ENCODE measurements at regions not wholly inside any gene's neighbourhood (a gene's known extent, or its start where the extent isn't known, plus 50 kb on each side); places are given as distances from the start of the nearest gene placed in this dataset.
"Not testable (repeated sequence)": the region's sequence is repeated elsewhere in the genome, so short reads cannot be mapped to it uniquely, and the experiment has no call there.

GRCh38 chr6:132115714-132116366 lies 164.7 kb upstream of the CCN2 start:
- Histone ChIP-seq H3K4me3 (no peak overlapping the region), H3K36me3 (no peaks in the 10 kb centered on the region), H3K27ac (no peak overlapping the region), H3K9me3 (no peaks in the 10 kb centered on the region), H3K4me1 (replicated peaks) (no peaks in the 10 kb centered on the region), H3K27me3 (replicated peaks; ENCODE audit: insufficient read depth) (no peaks in the 10 kb centered on the region)
- DNase-seq (ENCODE audit: low spot score): no peak
- intact Hi-C loops (cut with DNase I): no loop called here
- TF ChIP-seq POLR2A (IDR thresholded peaks at IDR 0.05): no peak
- no peak for TF ChIP-seq CTCF (IDR thresholded peaks at IDR 0.05)
- TF ChIP-seq POLR2AphosphoS5 (IDR thresholded peaks at IDR 0.05): no peak
- 61% methylated on average over 7 of the region's 7 CpGs for WGBS

GRCh38 chr6:132114201-132114825 lies 163.1 kb upstream of the CCN2 start:
- H3K36me3 ChIP-seq: no peaks in the 10 kb centered on the region
- H3K9me3 ChIP-seq: no peaks in the 10 kb centered on the region
- no peaks in the 10 kb centered on the region for H3K4me1 ChIP-seq (replicated peaks)
- no peak overlapping the region for H3K27ac ChIP-seq
- H3K27me3 ChIP-seq (replicated peaks; ENCODE audit: insufficient read depth): no peaks in the 10 kb centered on the region
- TF ChIP-seq CTCF (IDR thresholded peaks at IDR 0.05): no peak
- TF ChIP-seq POLR2A (IDR thresholded peaks at IDR 0.05): no peak
- no peak for TF ChIP-seq POLR2AphosphoS5 (IDR thresholded peaks at IDR 0.05)
- intact Hi-C loops (cut with DNase I): no loop called here
- WGBS: 84% methylated on average over 8 of the region's 8 CpGs
- DNase-seq (ENCODE audit: low spot score): no peak
- H3K4me3 ChIP-seq: no peak overlapping the region

GRCh38 chr6:132109752-132110151 lies 158.6 kb upstream of the CCN2 start:
- H3K4me1 ChIP-seq (replicated peaks); H3K36me3 ChIP-seq; H3K27ac ChIP-seq; DNase-seq (ENCODE audit: low spot score); H3K9me3 ChIP-seq; H3K4me3 ChIP-seq; H3K27me3 ChIP-seq (replicated peaks; ENCODE audit: insufficient read depth); intact Hi-C loops (cut with DNase I): not testable (repeated sequence)
- 71% methylated on average over 6 of the region's 6 CpGs for WGBS

- WGBS: 82% methylated on average over 2 of the region's 2 CpGs
- Histone ChIP-seq H3K4me1 (replicated peaks) (no peaks in the 10 kb centered on the region), H3K9me3 (no peaks in the 10 kb centered on the region), H3K27me3 (replicated peaks; ENCODE audit: insufficient read depth) (no peaks in the 10 kb centered on the region), H3K36me3 (no peaks in the 10 kb centered on the region), H3K27ac (no peak overlapping the region), H3K4me3 (no peak overlapping the region)
- no peak for DNase-seq (ENCODE audit: low spot score)
- TF ChIP-seq POLR2A (IDR thresholded peaks at IDR 0.05): no peak
- no peak for TF ChIP-seq CTCF (IDR thresholded peaks at IDR 0.05)
- TF ChIP-seq POLR2AphosphoS5 (IDR thresholded peaks at IDR 0.05): no peak
- intact Hi-C loops (cut with DNase I): no loop called here
Observed at GRCh38 chr6:132107896-132108295, 156.7 kb upstream of the CCN2 start.

- H3K36me3 ChIP-seq: no peaks in the 10 kb centered on the region
- no peaks in the 10 kb centered on the region for H3K4me1 ChIP-seq (replicated peaks)
- no peak overlapping the region for H3K4me3 ChIP-seq
- no peak overlapping the region for H3K27ac ChIP-seq
- no peaks in the 10 kb centered on the region for H3K27me3 ChIP-seq (replicated peaks; ENCODE audit: insufficient read depth)
- WGBS: 66% methylated on average over 3 of the region's 3 CpGs
- H3K9me3 ChIP-seq: no peaks in the 10 kb centered on the region
- DNase-seq (ENCODE audit: low spot score): no peak
- no peak for TF ChIP-seq POLR2AphosphoS5 (IDR thresholded peaks at IDR 0.05)
- intact Hi-C loops (cut with DNase I): no loop called here
Observed at GRCh38 chr6:132101535-132101934, 150.4 kb upstream of the CCN2 start.

GRCh38 chr6:132100388-132100990 lies 149.3 kb upstream of the CCN2 start:
- no peak for DNase-seq (ENCODE audit: low spot score)
- TF ChIP-seq POLR2A (IDR thresholded peaks at IDR 0.05): no peak
- no peak for TF ChIP-seq POLR2AphosphoS5 (IDR thresholded peaks at IDR 0.05)
- TF ChIP-seq CTCF (IDR thresholded peaks at IDR 0.05): no peak
- no peaks in the 10 kb centered on the region for H3K4me1 ChIP-seq (replicated peaks)
- no peaks in the 10 kb centered on the region for H3K9me3 ChIP-seq
- H3K36me3 ChIP-seq: no peaks in the 10 kb centered on the region
- no peak overlapping the region for H3K27ac ChIP-seq
- no peaks in the 10 kb centered on the region for H3K27me3 ChIP-seq (replicated peaks; ENCODE audit: insufficient read depth)
- intact Hi-C loops (cut with DNase I): no loop called here
- no peak overlapping the region for H3K4me3 ChIP-seq
- 80% methylated on average over 4 of the region's 4 CpGs for WGBS

Data from prostate gland (tissue), 2 donors.